ENCODE measurements at regions not wholly inside any gene's neighbourhood (a gene's known extent, or its start where the extent isn't known, plus 50 kb on each side); places are given as distances from the start of the nearest gene placed in this dataset.

DNA sequence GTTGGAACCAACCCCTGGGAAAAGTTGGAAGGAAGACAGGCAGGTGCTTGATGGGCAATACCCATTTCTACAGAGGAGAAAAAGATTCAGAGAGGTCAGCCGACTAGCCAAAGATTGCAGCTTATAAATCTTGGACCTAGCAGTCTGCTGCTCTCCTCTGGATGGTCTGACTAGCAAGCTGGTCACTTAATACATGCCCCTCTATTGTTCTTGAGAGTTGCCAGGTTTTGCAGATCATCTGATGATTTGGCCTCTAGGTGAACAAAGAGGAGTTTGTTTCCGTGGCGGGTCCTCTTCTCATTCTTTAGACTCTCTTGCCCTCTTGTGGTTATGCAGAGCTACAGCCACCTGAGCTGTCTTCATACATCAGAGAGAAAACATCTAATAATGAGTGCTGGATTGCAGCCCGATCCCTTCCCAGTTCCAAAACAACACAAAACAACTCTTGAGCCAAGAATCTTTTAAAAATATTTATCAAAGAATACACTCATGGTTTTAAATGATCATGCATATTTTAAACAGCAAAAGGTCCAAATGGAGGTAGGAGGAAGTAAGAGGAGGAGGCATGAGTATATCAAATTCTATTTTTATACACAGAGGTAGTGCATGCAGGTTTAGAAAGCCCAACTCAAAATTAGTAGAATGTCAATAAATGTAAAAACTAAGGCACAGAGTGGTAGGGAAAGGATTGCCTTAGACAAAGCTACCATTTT lies 115.7 kb downstream of the SLC30A10 start:
- Histone ChIP-seq H3K79me1 (ENCODE audit: insufficient read depth, low read depth, low read length, poor library complexity, severe bottlenecking) (no peaks in the 10 kb centered on the region), H2BK5ac (ENCODE audit: insufficient read length, low read length) (no peak overlapping the region), H4K8ac (replicated peaks; ENCODE audit: insufficient read length, low read depth, low read length) (no peak overlapping the region), H3K18ac (ENCODE audit: insufficient read length, low read depth, low read length) (no peak overlapping the region), H2BK120ac (ENCODE audit: low read depth, low read length, poor library complexity, severe bottlenecking) (no peak overlapping the region), H3K9ac (ENCODE audit: extremely low read depth, insufficient read length, low read length) (no peak overlapping the region), H3K56ac (ENCODE audit: insufficient read length, low read depth, low read length) (no peak overlapping the region), H3K27me3 (ENCODE audit: insufficient read depth, low read length) (no peaks in the 10 kb centered on the region), H3K4me2 (ENCODE audit: insufficient read depth, insufficient read length, low read length) (no peak overlapping the region), H2AK5ac (ENCODE audit: insufficient read length, low read length) (no peak overlapping the region), H3K23ac (ENCODE audit: insufficient read length, low read depth, low read length) (no peak overlapping the region), H3K9me3 (ENCODE audit: control insufficient read depth, low read depth, low read length) (no peaks in the 10 kb centered on the region), H2AFZ (ENCODE audit: low read length) (peak overlapping the region; percentile 99), H3T11ph (ENCODE audit: low read length) (no peak overlapping the region), H3K14ac (ENCODE audit: insufficient read depth, low read length) (no peak overlapping the region), H4K91ac (ENCODE audit: insufficient read length, low read depth, low read length) (no peak overlapping the region), H2BK20ac (ENCODE audit: low read depth, low read length, poor library complexity, severe bottlenecking) (no peak overlapping the region), H3K4me1 (ENCODE audit: insufficient read depth, low read length) (peaks cover 7% of the 10 kb centered on the region; the same call in 1 of the 2 replicates), H3K23me2 (ENCODE audit: insufficient read length, low read depth, low read length, poor library complexity, severe bottlenecking) (no peaks in the 10 kb centered on the region), H3K4ac (ENCODE audit: low read depth, low read length) (no peak overlapping the region), H3K79me2 (ENCODE audit: insufficient read depth, low read length) (no peaks in the 10 kb centered on the region), H2BK15ac (ENCODE audit: low read depth, low read length) (no peak overlapping the region), H3K27ac (ENCODE audit: insufficient read length, low read depth, low read length) (no peak overlapping the region), H4K20me1 (ENCODE audit: control insufficient read depth, insufficient read depth, insufficient read length) (no peaks in the 10 kb centered on the region), H4K5ac (ENCODE audit: insufficient read length, low read depth, low read length) (no peak overlapping the region), H2BK12ac (ENCODE audit: insufficient read length, low read depth, low read length) (no peak overlapping the region)
- H3K36me3 Mint-ChIP-seq (ENCODE audit: insufficient read depth in 1 of 3, low read depth in 3 of 3): no peaks in the 10 kb centered on the region
- TF ChIP-seq, protein P1, sequence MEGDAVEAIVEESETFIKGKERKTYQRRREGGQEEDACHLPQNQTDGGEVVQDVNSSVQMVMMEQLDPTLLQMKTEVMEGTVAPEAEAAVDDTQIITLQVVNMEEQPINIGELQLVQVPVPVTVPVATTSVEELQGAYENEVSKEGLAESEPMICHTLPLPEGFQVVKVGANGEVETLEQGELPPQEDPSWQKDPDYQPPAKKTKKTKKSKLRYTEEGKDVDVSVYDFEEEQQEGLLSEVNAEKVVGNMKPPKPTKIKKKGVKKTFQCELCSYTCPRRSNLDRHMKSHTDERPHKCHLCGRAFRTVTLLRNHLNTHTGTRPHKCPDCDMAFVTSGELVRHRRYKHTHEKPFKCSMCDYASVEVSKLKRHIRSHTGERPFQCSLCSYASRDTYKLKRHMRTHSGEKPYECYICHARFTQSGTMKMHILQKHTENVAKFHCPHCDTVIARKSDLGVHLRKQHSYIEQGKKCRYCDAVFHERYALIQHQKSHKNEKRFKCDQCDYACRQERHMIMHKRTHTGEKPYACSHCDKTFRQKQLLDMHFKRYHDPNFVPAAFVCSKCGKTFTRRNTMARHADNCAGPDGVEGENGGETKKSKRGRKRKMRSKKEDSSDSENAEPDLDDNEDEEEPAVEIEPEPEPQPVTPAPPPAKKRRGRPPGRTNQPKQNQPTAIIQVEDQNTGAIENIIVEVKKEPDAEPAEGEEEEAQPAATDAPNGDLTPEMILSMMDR (conservative IDR thresholded peaks at IDR 0.05): peak; percentile 96
- no peak overlapping the region for H3K4me3 Mint-ChIP-seq
- H3K9me3 Mint-ChIP-seq: no peaks in the 10 kb centered on the region; a peak in 1 of 5 replicates
- no peaks in the 10 kb centered on the region for H3K27me3 Mint-ChIP-seq (ENCODE audit: low read depth)
- no peak overlapping the region for H3K27ac Mint-ChIP-seq
- H3K4me1 Mint-ChIP-seq: 0 out of 4 replicates have a peak, but pooled peaks cover 0 to 6% of the 10 kb centered on the region in 2 experiments
- peak; percentile 77 for DNase-seq
- no CpG with 5 or more reads among the region's 4 CpGs for WGBS (ENCODE audit: extremely low coverage, insufficient read length, low lambda C conversion rate)

Data from H9 (cell line).